Liver (tissue), 8 donors: ENCODE measurements at regions not wholly inside any gene's neighbourhood (a gene's known extent, or its start where the extent isn't known, plus 50 kb on each side); places are given as distances from the start of the nearest gene placed in this dataset.

Source experiments
- DNase-seq: peaks from one replicate; pipeline ENCODE4 v3.0.0-alpha.2; 2017; ENCODE audit warnings: low spot score
- H3K27ac ChIP-seq, 2 donors: one replicate each; pipeline ENCODE4 v1.7.0; 2013; ENCODE audit warnings: inconsistent platforms in 2 of 2, low read length in 2 of 2, control low read depth in 1 of 2, low read depth in 1 of 2, mild to moderate bottlenecking in 1 of 2
- H3K27me3 ChIP-seq, 4 donors: one replicate each; pipeline versions ENCODE4 v1.6.1 to v1.7.0; 2013; ENCODE audit warnings: low read length in 3 of 4, inconsistent platforms in 1 of 4, mild to moderate bottlenecking in 1 of 4, moderate library complexity in 1 of 4; ENCODE audit not compliant: control insufficient read depth in 4 of 4, insufficient read depth in 4 of 4
- H3K36me3 ChIP-seq, 4 donors: one replicate each; pipeline versions ENCODE4 v1.6.1 to v1.7.0; 2013; ENCODE audit warnings: low read length in 3 of 4, mild to moderate bottlenecking in 3 of 4, low read depth in 1 of 4, moderate library complexity in 1 of 4; ENCODE audit not compliant: control insufficient read depth in 4 of 4, insufficient read depth in 3 of 4
- H3K4me1 ChIP-seq, 4 donors: one replicate each; pipeline versions ENCODE4 v1.6.1 to v1.7.0; 2013; ENCODE audit warnings: low read length in 3 of 4, mild to moderate bottlenecking in 3 of 4, moderate library complexity in 1 of 4; ENCODE audit not compliant: control insufficient read depth in 4 of 4, insufficient read depth in 4 of 4
- H3K4me3 ChIP-seq, 3 donors: one replicate each; pipeline versions ENCODE4 v1.6.1 to v1.7.0; 2013; ENCODE audit warnings: low read length in 3 of 3, control low read depth in 1 of 3, low read depth in 1 of 3, mild to moderate bottlenecking in 1 of 3
- H3K9ac ChIP-seq, 2 donors: one replicate each; pipeline ENCODE4 v1.7.0; 2013; ENCODE audit warnings: low read length in 2 of 2, mild to moderate bottlenecking in 2 of 2, moderate library complexity in 2 of 2, control low read depth in 1 of 2, low read depth in 1 of 2
- H3K9me3 ChIP-seq, 4 donors: one replicate each; pipeline versions ENCODE4 v1.6.1 to v1.7.0; 2013; ENCODE audit warnings: low read length in 3 of 4; ENCODE audit not compliant: control insufficient read depth in 4 of 4
- EGR1 ChIP-seq, 2 donors: IDR thresholded peaks; 2 replicates each; pipeline ENCODE4 v1.6.1; 2016 to 2018; ENCODE audit warnings: antibody characterized with exemption in 2 of 2, low read depth in 2 of 2
- FOXA1 ChIP-seq: IDR thresholded peaks from 2 replicates; pipeline ENCODE4 v1.6.1; 2016; ENCODE audit warnings: antibody characterized with exemption
- FOXA2 ChIP-seq: IDR thresholded peaks from 2 replicates; pipeline ENCODE4 v1.6.1; 2016; ENCODE audit warnings: antibody characterized with exemption
- GABPA ChIP-seq, 2 donors: IDR thresholded peaks in 1 of 2; conservative IDR thresholded peaks in 1 of 2; 2 replicates each; pipeline ENCODE4 v1.6.1; 2016; ENCODE audit warnings: antibody characterized with exemption in 2 of 2, mild to moderate bottlenecking in 1 of 2, moderate library complexity in 1 of 2
- HNF4A ChIP-seq, 2 donors: conservative IDR thresholded peaks; 2 replicates each; pipeline ENCODE4 v1.6.1; 2016; ENCODE audit warnings: antibody characterized with exemption in 2 of 2, mild to moderate bottlenecking in 2 of 2
- JUND ChIP-seq, 2 donors: IDR thresholded peaks; 2 replicates each; pipeline ENCODE4 v1.6.1; 2016; ENCODE audit warnings: antibody characterized with exemption in 2 of 2
- NR2F2 ChIP-seq: IDR thresholded peaks from 2 replicates; pipeline ENCODE4 v1.6.1; 2016; ENCODE audit warnings: antibody characterized with exemption
- RAD21 ChIP-seq, 2 donors: IDR thresholded peaks; 2 replicates each; pipeline ENCODE4 v1.6.1; 2016; ENCODE audit warnings: antibody characterized with exemption in 2 of 2, mild to moderate bottlenecking in 2 of 2
- RXRA ChIP-seq, 2 donors: IDR thresholded peaks; 2 replicates each; pipeline ENCODE4 v1.6.1; 2017 to 2018; ENCODE audit warnings: antibody characterized with exemption in 2 of 2, mild to moderate bottlenecking in 1 of 2
- SP1 ChIP-seq: IDR thresholded peaks from 2 replicates; pipeline ENCODE4 v1.6.1; 2018; ENCODE audit warnings: antibody characterized with exemption, mild to moderate bottlenecking
- YY1 ChIP-seq: IDR thresholded peaks from 2 replicates; pipeline ENCODE4 v1.6.1; 2016; ENCODE audit warnings: antibody characterized with exemption, mild to moderate bottlenecking
- WGBS: extraction: QIAGEN DNeasy Blood & Tissue Kit; methylation state at CpG from one replicate; pipeline ENCODE4 v1.1.7; 2013; 5-methylcytosine and 5-hydroxymethylcytosine counted together
- TF ChIP-seq, protein P1 (sequence below): IDR thresholded peaks from 2 replicates; pipeline ENCODE4 v1.6.1; 2016; ENCODE audit warnings: antibody characterized with exemption, mild to moderate bottlenecking
- TF ChIP-seq, protein P2 (sequence below): IDR thresholded peaks from 2 replicates; pipeline ENCODE4 v1.6.1; 2016; ENCODE audit warnings: antibody characterized with exemption
- TF ChIP-seq, protein P3 (sequence below): fragments of 150-350 bp; IDR thresholded peaks from 2 replicates; pipeline ENCODE4 v1.5.1; 2017; ENCODE audit warnings: improper control_type of control experiment, low read depth, low read length; ENCODE audit not compliant: missing input control
- TF ChIP-seq, protein P4 (sequence below): IDR thresholded peaks from 2 replicates; pipeline ENCODE4 v1.6.1; 2016; ENCODE audit warnings: antibody characterized with exemption
- donor health status: healthy.
- donor health status: healthy.
- donor health status: healthy.
- donor health status: healthy.
- donor health status: healthy.

DNA sequence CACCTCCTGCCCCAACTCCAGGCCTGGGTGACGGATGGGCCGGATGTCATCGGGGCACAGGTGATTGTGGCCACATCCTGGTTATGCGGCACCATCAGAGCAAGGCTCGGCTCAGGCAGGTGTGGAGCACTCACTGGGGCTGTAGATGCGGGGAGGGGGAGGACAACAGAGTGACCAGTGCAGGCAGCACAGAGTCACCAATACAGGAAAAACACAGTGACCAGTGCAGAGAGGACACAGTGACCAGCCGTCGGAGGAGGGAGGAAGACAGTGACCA, 209.1 kb downstream of the BRD1 start (continued):
- TF ChIP-seq, protein P1, sequence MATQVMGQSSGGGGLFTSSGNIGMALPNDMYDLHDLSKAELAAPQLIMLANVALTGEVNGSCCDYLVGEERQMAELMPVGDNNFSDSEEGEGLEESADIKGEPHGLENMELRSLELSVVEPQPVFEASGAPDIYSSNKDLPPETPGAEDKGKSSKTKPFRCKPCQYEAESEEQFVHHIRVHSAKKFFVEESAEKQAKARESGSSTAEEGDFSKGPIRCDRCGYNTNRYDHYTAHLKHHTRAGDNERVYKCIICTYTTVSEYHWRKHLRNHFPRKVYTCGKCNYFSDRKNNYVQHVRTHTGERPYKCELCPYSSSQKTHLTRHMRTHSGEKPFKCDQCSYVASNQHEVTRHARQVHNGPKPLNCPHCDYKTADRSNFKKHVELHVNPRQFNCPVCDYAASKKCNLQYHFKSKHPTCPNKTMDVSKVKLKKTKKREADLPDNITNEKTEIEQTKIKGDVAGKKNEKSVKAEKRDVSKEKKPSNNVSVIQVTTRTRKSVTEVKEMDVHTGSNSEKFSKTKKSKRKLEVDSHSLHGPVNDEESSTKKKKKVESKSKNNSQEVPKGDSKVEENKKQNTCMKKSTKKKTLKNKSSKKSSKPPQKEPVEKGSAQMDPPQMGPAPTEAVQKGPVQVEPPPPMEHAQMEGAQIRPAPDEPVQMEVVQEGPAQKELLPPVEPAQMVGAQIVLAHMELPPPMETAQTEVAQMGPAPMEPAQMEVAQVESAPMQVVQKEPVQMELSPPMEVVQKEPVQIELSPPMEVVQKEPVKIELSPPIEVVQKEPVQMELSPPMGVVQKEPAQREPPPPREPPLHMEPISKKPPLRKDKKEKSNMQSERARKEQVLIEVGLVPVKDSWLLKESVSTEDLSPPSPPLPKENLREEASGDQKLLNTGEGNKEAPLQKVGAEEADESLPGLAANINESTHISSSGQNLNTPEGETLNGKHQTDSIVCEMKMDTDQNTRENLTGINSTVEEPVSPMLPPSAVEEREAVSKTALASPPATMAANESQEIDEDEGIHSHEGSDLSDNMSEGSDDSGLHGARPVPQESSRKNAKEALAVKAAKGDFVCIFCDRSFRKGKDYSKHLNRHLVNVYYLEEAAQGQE = no peak
- TF ChIP-seq GABPA (IDR thresholded peaks at IDR 0.05 in 1 of 2, conservative IDR thresholded peaks at IDR 0.05 in 1 of 2) = no peak
- TF ChIP-seq YY1 = no peak
- TF ChIP-seq RXRA (IDR thresholded peaks at IDR 0.05) = no peak
- no peak for TF ChIP-seq JUND (IDR thresholded peaks at IDR 0.05)
- no peak for TF ChIP-seq SP1

DNA sequence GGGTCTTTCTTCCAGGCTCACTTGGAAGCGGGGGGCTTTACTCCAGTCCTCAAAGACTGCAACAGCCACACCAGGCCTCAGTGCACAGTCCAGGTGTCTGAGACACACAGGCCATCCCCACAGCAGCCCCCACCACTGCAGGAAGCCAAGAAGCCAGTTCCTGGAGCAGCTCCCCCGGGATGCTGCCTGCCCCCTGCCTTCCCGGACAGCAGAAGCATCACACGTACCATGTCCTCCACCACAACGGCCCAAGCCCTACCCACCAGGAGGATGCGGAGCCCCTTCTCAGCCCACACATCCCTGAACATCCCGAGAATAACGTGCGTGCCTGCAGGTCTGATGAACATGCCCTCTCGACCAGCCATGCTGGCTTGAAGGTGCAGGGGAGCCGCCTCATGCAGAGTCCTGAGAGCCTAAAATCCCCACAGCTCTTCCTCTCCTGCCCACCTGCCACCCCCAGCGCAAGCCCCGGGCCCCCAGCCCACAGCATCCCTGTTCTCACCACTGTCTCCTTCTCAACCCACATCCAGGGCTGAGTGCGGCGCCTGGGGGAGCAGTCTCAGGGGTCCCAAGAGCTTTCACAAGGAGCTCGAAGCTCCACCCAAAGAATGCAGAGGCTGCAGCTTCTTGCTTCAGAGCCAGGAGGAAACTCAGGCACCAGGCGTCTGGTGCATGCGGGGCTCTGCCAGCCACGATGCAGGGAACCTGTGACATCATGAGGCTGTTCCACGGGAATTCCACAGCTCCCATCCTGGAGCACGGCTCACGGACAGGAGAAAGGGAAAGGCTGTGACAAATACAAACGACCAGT, 209.6 kb downstream of the BRD1 start:
- H3K4me3 ChIP-seq = no peak overlapping the region
- H3K4me1 ChIP-seq = no peaks in the 10 kb centered on the region
- no peak overlapping the region for H3K27ac ChIP-seq
- DNase-seq = no peak
- WGBS = 62% methylated on average over 23 of the region's 23 CpGs
- H3K36me3 ChIP-seq = no peaks in the 10 kb centered on the region
- H3K27me3 ChIP-seq = no peaks in the 10 kb centered on the region
- peaks cover 0 to 3% (median under 1%) of the 10 kb centered on the region in 4 donors for H3K9me3 ChIP-seq
- H3K9ac ChIP-seq = no peak overlapping the region
- TF ChIP-seq RAD21 (IDR thresholded peaks at IDR 0.05) (no peak), EGR1 (IDR thresholded peaks at IDR 0.05; ENCODE audit: low read depth in 2 of 2) (no peak), FOXA1 (no peak), RXRA (IDR thresholded peaks at IDR 0.05) (no peak)
- TF ChIP-seq, protein P2, sequence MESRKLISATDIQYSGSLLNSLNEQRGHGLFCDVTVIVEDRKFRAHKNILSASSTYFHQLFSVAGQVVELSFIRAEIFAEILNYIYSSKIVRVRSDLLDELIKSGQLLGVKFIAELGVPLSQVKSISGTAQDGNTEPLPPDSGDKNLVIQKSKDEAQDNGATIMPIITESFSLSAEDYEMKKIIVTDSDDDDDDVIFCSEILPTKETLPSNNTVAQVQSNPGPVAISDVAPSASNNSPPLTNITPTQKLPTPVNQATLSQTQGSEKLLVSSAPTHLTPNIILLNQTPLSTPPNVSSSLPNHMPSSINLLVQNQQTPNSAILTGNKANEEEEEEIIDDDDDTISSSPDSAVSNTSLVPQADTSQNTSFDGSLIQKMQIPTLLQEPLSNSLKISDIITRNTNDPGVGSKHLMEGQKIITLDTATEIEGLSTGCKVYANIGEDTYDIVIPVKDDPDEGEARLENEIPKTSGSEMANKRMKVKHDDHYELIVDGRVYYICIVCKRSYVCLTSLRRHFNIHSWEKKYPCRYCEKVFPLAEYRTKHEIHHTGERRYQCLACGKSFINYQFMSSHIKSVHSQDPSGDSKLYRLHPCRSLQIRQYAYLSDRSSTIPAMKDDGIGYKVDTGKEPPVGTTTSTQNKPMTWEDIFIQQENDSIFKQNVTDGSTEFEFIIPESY = no peak
- TF ChIP-seq, protein P3, sequence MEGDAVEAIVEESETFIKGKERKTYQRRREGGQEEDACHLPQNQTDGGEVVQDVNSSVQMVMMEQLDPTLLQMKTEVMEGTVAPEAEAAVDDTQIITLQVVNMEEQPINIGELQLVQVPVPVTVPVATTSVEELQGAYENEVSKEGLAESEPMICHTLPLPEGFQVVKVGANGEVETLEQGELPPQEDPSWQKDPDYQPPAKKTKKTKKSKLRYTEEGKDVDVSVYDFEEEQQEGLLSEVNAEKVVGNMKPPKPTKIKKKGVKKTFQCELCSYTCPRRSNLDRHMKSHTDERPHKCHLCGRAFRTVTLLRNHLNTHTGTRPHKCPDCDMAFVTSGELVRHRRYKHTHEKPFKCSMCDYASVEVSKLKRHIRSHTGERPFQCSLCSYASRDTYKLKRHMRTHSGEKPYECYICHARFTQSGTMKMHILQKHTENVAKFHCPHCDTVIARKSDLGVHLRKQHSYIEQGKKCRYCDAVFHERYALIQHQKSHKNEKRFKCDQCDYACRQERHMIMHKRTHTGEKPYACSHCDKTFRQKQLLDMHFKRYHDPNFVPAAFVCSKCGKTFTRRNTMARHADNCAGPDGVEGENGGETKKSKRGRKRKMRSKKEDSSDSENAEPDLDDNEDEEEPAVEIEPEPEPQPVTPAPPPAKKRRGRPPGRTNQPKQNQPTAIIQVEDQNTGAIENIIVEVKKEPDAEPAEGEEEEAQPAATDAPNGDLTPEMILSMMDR = no peak

DNA sequence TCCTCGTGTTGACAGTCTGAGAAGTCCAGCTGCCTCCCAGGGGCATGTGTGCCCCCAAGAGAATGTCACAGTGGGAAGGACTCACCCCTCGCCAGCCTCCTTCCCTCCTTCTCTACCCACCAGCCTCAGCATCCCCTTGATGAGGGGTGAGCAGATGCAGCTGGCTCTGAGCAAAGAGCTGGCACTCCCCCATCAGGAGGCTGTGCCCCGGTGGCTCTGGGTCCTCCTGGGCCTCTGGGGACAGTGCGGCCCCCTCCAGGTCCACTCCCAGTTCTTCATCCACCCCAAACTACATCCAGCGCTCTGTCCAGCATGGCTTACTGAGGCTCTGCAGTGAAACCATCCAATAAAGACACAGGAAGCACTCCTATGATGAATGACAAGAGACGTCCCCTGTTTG, 210.4 kb downstream of the BRD1 start:
- no peak overlapping the region for H3K9ac ChIP-seq
- no peaks in the 10 kb centered on the region for H3K4me1 ChIP-seq
- no peak overlapping the region for H3K27ac ChIP-seq
- no peaks in the 10 kb centered on the region for H3K36me3 ChIP-seq
- H3K4me3 ChIP-seq = no peak overlapping the region
- WGBS = 62% methylated on average over 6 of the region's 6 CpGs
- H3K9me3 ChIP-seq = peaks cover 0 to 5% (median 4%) of the 10 kb centered on the region in 4 donors
- no peaks in the 10 kb centered on the region for H3K27me3 ChIP-seq
- DNase-seq = no peak
- TF ChIP-seq FOXA1 (no peak), FOXA2 (no peak), RXRA (IDR thresholded peaks at IDR 0.05) (no peak), SP1 (no peak), HNF4A (conservative IDR thresholded peaks at IDR 0.05) (no peak), RAD21 (IDR thresholded peaks at IDR 0.05) (no peak), NR2F2 (no peak)
- TF ChIP-seq, protein P4, sequence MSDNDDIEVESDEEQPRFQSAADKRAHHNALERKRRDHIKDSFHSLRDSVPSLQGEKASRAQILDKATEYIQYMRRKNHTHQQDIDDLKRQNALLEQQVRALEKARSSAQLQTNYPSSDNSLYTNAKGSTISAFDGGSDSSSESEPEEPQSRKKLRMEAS = no peak
- TF ChIP-seq, protein P2 = no peak
- TF ChIP-seq, protein P3 = no peak
